ENCODE measurements at regions not wholly inside any gene's neighbourhood (a gene's known extent, or its start where the extent isn't known, plus 50 kb on each side); places are given as distances from the start of the nearest gene placed in this dataset.

DNA sequence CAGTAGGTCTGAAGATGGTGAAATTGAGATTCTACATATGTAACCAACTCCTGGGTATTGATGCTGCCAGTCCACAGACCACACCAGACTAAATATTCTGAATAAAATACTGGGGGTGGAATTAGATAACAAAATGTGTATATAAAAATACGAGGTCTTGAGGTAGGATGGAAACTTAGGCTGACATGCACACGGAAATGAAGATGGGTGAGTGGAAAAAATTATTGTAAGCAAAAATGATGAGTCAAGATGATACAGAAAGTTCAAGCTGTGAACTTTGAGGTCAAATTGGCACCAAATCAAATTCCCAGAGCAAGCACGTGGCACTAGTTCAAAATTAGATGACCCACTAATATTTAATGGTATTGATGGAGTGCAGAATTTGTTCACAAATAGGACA is 713.4 kb upstream of the ACO1 start:
- no peak for ATAC-seq
- ChIA-PET CTCF (no interaction called here), POLR2A (no interaction called here)
- Histone ChIP-seq H3K4me3 (ENCODE audit: low read depth in 2 of 2, low read length in 2 of 2) (no peak overlapping the region), H3K27ac (ENCODE audit: low read length) (no peak overlapping the region), H3K9me3 (ENCODE audit: control insufficient read depth, insufficient read depth, low read depth, low read length) (no peaks in the 10 kb centered on the region), H3K4me1 (ENCODE audit: control insufficient read depth, insufficient read depth, low read length) (no peaks in the 10 kb centered on the region), H3K36me3 (ENCODE audit: control insufficient read depth, insufficient read depth, low read length) (no peaks in the 10 kb centered on the region), H3K27me3 (ENCODE audit: control insufficient read depth, insufficient read depth, low read length) (no peaks in the 10 kb centered on the region)
- intact Hi-C loops (cut with micrococcal nuclease; ENCODE audit: unreplicated experiment): no loop called here
- DNase-seq (ENCODE audit: low read depth, low spot score): no peak
- TF ChIP-seq SIN3A (IDR thresholded peaks at IDR 0.05; ENCODE audit: borderline replicate concordance, insufficient read depth, low read depth, low read length) (no peak), TCF7L2 (IDR thresholded peaks at IDR 0.05; ENCODE audit: low read depth, low read length) (no peak), POLR2AphosphoS5 (IDR thresholded peaks at IDR 0.05; ENCODE audit: low read depth, low read length) (no peak)
- TF ChIP-seq, protein P1, sequence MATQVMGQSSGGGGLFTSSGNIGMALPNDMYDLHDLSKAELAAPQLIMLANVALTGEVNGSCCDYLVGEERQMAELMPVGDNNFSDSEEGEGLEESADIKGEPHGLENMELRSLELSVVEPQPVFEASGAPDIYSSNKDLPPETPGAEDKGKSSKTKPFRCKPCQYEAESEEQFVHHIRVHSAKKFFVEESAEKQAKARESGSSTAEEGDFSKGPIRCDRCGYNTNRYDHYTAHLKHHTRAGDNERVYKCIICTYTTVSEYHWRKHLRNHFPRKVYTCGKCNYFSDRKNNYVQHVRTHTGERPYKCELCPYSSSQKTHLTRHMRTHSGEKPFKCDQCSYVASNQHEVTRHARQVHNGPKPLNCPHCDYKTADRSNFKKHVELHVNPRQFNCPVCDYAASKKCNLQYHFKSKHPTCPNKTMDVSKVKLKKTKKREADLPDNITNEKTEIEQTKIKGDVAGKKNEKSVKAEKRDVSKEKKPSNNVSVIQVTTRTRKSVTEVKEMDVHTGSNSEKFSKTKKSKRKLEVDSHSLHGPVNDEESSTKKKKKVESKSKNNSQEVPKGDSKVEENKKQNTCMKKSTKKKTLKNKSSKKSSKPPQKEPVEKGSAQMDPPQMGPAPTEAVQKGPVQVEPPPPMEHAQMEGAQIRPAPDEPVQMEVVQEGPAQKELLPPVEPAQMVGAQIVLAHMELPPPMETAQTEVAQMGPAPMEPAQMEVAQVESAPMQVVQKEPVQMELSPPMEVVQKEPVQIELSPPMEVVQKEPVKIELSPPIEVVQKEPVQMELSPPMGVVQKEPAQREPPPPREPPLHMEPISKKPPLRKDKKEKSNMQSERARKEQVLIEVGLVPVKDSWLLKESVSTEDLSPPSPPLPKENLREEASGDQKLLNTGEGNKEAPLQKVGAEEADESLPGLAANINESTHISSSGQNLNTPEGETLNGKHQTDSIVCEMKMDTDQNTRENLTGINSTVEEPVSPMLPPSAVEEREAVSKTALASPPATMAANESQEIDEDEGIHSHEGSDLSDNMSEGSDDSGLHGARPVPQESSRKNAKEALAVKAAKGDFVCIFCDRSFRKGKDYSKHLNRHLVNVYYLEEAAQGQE (IDR thresholded peaks at IDR 0.05; ENCODE audit: insufficient read depth in 1 of 2, low read depth in 2 of 2, low read length in 1 of 2): no peak
- TF ChIP-seq, protein P2, sequence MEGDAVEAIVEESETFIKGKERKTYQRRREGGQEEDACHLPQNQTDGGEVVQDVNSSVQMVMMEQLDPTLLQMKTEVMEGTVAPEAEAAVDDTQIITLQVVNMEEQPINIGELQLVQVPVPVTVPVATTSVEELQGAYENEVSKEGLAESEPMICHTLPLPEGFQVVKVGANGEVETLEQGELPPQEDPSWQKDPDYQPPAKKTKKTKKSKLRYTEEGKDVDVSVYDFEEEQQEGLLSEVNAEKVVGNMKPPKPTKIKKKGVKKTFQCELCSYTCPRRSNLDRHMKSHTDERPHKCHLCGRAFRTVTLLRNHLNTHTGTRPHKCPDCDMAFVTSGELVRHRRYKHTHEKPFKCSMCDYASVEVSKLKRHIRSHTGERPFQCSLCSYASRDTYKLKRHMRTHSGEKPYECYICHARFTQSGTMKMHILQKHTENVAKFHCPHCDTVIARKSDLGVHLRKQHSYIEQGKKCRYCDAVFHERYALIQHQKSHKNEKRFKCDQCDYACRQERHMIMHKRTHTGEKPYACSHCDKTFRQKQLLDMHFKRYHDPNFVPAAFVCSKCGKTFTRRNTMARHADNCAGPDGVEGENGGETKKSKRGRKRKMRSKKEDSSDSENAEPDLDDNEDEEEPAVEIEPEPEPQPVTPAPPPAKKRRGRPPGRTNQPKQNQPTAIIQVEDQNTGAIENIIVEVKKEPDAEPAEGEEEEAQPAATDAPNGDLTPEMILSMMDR (IDR thresholded peaks at IDR 0.05): no peak
- BruUV-seq (replicated peaks): no TSS peak
- in situ Hi-C loops (cut with HindIII; ENCODE audit: low pct_unique_long_range_greater_than_20kb, low sequenced_read_pairs): no loop called here

DNA sequence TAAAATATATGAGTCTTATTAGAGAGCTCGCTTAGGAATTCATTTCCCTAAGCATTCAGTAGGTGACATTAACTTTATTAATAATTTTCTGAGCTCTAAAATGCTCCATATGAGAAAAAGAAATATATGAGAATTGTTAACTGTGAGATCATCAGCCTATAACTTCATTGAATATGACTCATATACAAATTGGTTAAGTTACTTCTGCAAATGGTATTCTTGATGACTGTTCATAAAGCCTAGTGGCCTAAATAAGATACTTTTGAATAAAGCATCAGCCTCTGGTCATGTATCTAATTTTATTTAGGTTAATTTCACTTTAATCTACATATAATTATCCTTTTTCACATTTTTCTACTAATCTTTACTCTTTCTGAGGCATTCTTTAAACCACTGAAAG is 710.2 kb upstream of the ACO1 start:
- no peak for DNase-seq (ENCODE audit: low read depth, low spot score)
- Histone ChIP-seq H3K36me3 (ENCODE audit: control insufficient read depth, insufficient read depth, low read length) (no peaks in the 10 kb centered on the region), H3K27me3 (ENCODE audit: control insufficient read depth, insufficient read depth, low read length) (no peaks in the 10 kb centered on the region), H3K4me1 (ENCODE audit: control insufficient read depth, insufficient read depth, low read length) (no peaks in the 10 kb centered on the region), H3K27ac (ENCODE audit: low read length) (no peak overlapping the region), H3K9me3 (ENCODE audit: control insufficient read depth, insufficient read depth, low read depth, low read length) (no peaks in the 10 kb centered on the region), H3K4me3 (ENCODE audit: low read depth in 2 of 2, low read length in 2 of 2) (no peak overlapping the region)
- TF ChIP-seq, protein P1 (IDR thresholded peaks at IDR 0.05; ENCODE audit: insufficient read depth in 1 of 2, low read depth in 2 of 2, low read length in 1 of 2): no peak
- no peak for TF ChIP-seq POLR2AphosphoS5 (IDR thresholded peaks at IDR 0.05; ENCODE audit: low read depth, low read length)
- TF ChIP-seq TCF7L2 (IDR thresholded peaks at IDR 0.05; ENCODE audit: low read depth, low read length): no peak
- TF ChIP-seq SIN3A (IDR thresholded peaks at IDR 0.05; ENCODE audit: borderline replicate concordance, insufficient read depth, low read depth, low read length): no peak
- TF ChIP-seq, protein P2 (IDR thresholded peaks at IDR 0.05): no peak
- intact Hi-C loops (cut with micrococcal nuclease; ENCODE audit: unreplicated experiment): no loop called here
- in situ Hi-C loops (cut with HindIII; ENCODE audit: low pct_unique_long_range_greater_than_20kb, low sequenced_read_pairs): no loop called here
- ChIA-PET POLR2A (no interaction called here), CTCF (no interaction called here)
- BruUV-seq (replicated peaks): no TSS peak
- ATAC-seq: no peak
